GM23338 (cell line): ENCODE measurements at regions not wholly inside any gene's neighbourhood (a gene's known extent, or its start where the extent isn't known, plus 50 kb on each side); places are given as distances from the start of the nearest gene placed in this dataset.

Source experiments
- EZH2 ChIP-seq: fragments of 200-600 bp; sonication (generic); IDR thresholded peaks from one replicate; pipeline ENCODE4 v1.8.0; 2017; ENCODE audit warnings: antibody characterized with exemption, mild to moderate bottlenecking, low read depth; ENCODE audit not compliant: unreplicated experiment
- EZH2phosphoT487 ChIP-seq: fragments of 200-600 bp; sonication (generic); IDR thresholded peaks from one replicate; pipeline ENCODE4 v1.8.1; 2018; ENCODE audit warnings: antibody characterized with exemption; ENCODE audit not compliant: unreplicated experiment
- JUNB ChIP-seq: IDR thresholded peaks from one replicate; pipeline ENCODE4 v1.6.1; 2016; ENCODE audit warnings: antibody characterized with exemption; ENCODE audit not compliant: unreplicated experiment
- NANOG ChIP-seq: IDR thresholded peaks from 2 replicates; pipeline ENCODE4 v1.6.1; 2016; ENCODE audit warnings: antibody characterized with exemption, borderline replicate concordance
- STAT1 ChIP-seq: IDR thresholded peaks from one replicate; pipeline ENCODE4 v1.6.1; 2016; ENCODE audit warnings: antibody characterized with exemption; ENCODE audit not compliant: unreplicated experiment
- ZNF331 ChIP-seq: fragments of 250-450 bp; sonication (Bioruptor Pico); IDR thresholded peaks from 2 replicates; pipeline ENCODE4 v1.5.0; 2020; ENCODE audit warnings: low read depth, mild to moderate bottlenecking, moderate library complexity
- TF ChIP-seq, protein P1 (sequence below): fragments of 250-450 bp; sonication (Bioruptor Pico); IDR thresholded peaks from 2 replicates; pipeline ENCODE4 v1.5.0; 2020; ENCODE audit warnings: mild to moderate bottlenecking, moderate library complexity
- TF ChIP-seq, protein P2 (sequence below), 2 experiments: fragments of 200-600 bp in 1 of 2; sonication (generic) in 1 of 2; conservative IDR thresholded peaks; 2 replicates each; pipeline versions ENCODE4 v1.5.1 to v1.6.1; 2016 to 2017; ENCODE audit warnings: antibody characterized with exemption in 2 of 2, low read depth in 2 of 2, mild to moderate bottlenecking in 2 of 2, moderate library complexity in 1 of 2
- TF ChIP-seq, protein P3 (sequence below): IDR thresholded peaks from 2 replicates; pipeline ENCODE4 v1.6.1; 2016; ENCODE audit warnings: antibody characterized with exemption

DNA sequence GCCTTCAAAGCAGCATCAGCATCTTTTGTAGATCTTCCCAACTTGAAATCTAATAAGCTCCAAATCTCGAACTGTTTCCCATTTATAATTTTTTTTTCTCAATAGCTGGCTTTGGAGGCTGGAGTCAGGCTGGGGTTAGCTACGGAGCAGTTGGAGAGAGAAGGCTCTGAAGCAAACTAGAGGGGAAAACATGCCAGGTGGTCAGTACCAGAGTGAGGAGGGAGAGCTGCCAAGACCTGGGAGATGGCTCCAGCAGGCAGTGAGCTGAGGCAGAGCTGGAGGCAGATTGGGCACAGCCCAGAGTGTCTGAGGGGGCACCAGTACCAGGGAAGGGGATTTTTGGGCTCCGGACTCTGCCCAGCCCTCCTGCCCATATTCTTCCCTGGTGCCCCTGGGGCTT, 311.2 kb downstream of the RPLP1 start (continued):
- TF ChIP-seq, protein P1, sequence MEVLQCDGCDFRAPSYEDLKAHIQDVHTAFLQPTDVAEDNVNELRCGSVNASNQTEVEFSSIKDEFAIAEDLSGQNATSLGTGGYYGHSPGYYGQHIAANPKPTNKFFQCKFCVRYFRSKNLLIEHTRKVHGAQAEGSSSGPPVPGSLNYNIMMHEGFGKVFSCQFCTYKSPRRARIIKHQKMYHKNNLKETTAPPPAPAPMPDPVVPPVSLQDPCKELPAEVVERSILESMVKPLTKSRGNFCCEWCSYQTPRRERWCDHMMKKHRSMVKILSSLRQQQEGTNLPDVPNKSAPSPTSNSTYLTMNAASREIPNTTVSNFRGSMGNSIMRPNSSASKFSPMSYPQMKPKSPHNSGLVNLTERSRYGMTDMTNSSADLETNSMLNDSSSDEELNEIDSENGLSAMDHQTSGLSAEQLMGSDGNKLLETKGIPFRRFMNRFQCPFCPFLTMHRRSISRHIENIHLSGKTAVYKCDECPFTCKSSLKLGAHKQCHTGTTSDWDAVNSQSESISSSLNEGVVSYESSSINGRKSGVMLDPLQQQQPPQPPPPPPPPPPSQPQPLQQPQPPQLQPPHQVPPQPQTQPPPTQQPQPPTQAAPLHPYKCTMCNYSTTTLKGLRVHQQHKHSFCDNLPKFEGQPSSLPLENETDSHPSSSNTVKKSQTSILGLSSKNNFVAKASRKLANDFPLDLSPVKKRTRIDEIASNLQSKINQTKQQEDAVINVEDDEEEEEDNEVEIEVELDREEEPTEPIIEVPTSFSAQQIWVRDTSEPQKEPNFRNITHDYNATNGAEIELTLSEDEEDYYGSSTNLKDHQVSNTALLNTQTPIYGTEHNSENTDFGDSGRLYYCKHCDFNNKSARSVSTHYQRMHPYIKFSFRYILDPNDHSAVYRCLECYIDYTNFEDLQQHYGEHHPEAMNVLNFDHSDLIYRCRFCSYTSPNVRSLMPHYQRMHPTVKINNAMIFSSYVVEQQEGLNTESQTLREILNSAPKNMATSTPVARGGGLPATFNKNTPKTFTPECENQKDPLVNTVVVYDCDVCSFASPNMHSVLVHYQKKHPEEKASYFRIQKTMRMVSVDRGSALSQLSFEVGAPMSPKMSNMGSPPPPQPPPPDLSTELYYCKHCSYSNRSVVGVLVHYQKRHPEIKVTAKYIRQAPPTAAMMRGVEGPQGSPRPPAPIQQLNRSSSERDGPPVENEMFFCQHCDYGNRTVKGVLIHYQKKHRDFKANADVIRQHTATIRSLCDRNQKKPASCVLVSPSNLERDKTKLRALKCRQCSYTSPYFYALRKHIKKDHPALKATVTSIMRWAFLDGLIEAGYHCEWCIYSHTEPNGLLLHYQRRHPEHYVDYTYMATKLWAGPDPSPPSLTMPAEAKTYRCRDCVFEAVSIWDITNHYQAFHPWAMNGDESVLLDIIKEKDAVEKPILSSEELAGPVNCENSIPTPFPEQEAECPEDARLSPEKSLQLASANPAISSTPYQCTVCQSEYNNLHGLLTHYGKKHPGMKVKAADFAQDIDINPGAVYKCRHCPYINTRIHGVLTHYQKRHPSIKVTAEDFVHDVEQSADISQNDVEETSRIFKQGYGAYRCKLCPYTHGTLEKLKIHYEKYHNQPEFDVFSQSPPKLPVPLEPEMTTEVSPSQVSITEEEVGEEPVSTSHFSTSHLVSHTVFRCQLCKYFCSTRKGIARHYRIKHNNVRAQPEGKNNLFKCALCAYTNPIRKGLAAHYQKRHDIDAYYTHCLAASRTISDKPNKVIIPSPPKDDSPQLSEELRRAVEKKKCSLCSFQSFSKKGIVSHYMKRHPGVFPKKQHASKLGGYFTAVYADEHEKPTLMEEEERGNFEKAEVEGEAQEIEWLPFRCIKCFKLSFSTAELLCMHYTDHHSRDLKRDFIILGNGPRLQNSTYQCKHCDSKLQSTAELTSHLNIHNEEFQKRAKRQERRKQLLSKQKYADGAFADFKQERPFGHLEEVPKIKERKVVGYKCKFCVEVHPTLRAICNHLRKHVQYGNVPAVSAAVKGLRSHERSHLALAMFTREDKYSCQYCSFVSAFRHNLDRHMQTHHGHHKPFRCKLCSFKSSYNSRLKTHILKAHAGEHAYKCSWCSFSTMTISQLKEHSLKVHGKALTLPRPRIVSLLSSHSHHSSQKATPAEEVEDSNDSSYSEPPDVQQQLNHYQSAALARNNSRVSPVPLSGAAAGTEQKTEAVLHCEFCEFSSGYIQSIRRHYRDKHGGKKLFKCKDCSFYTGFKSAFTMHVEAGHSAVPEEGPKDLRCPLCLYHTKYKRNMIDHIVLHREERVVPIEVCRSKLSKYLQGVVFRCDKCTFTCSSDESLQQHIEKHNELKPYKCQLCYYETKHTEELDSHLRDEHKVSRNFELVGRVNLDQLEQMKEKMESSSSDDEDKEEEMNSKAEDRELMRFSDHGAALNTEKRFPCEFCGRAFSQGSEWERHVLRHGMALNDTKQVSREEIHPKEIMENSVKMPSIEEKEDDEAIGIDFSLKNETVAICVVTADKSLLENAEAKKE (CRISPR knock-in tag) = no peak
- TF ChIP-seq, protein P2, sequence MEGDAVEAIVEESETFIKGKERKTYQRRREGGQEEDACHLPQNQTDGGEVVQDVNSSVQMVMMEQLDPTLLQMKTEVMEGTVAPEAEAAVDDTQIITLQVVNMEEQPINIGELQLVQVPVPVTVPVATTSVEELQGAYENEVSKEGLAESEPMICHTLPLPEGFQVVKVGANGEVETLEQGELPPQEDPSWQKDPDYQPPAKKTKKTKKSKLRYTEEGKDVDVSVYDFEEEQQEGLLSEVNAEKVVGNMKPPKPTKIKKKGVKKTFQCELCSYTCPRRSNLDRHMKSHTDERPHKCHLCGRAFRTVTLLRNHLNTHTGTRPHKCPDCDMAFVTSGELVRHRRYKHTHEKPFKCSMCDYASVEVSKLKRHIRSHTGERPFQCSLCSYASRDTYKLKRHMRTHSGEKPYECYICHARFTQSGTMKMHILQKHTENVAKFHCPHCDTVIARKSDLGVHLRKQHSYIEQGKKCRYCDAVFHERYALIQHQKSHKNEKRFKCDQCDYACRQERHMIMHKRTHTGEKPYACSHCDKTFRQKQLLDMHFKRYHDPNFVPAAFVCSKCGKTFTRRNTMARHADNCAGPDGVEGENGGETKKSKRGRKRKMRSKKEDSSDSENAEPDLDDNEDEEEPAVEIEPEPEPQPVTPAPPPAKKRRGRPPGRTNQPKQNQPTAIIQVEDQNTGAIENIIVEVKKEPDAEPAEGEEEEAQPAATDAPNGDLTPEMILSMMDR (conservative IDR thresholded peaks at IDR 0.05; ENCODE audit: low read depth in 2 of 2) = no peak
- TF ChIP-seq ZNF331 (no peak), NANOG (no peak), EZH2phosphoT487 (no peak), EZH2 (no peak), JUNB (no peak), STAT1 (no peak)
- TF ChIP-seq, protein P3, sequence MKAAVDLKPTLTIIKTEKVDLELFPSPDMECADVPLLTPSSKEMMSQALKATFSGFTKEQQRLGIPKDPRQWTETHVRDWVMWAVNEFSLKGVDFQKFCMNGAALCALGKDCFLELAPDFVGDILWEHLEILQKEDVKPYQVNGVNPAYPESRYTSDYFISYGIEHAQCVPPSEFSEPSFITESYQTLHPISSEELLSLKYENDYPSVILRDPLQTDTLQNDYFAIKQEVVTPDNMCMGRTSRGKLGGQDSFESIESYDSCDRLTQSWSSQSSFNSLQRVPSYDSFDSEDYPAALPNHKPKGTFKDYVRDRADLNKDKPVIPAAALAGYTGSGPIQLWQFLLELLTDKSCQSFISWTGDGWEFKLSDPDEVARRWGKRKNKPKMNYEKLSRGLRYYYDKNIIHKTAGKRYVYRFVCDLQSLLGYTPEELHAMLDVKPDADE = no peak
